ENCODE measurements at regions not wholly inside any gene's neighbourhood (a gene's known extent, or its start where the extent isn't known, plus 50 kb on each side); places are given as distances from the start of the nearest gene placed in this dataset.

DNA sequence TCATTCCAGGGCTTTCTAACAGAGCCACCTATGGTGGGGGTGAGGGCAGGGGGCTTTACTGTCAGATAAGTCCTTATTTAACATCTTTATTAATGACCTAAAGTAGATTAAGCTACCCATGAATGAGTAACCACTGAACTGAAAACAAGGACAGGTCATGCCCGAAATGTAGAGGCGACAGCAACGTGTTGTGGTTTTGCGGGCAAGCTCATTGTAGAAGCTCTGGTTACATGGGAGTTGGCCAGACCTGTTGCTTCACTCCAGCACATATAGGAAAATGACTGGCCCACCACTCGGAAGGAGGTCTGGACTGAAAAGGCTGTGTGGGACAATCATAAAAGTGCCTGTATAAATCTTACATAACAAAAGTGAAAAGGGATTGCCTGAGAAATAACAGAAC is 109.6 kb upstream of the NDP start:
- Histone ChIP-seq H3K9me3 (ENCODE audit: low read length) (no peaks in the 10 kb centered on the region), H3K36me3 (ENCODE audit: low read depth, low read length) (no peaks in the 10 kb centered on the region), H3F3A (ENCODE audit: low read length, unreplicated experiment) (no peaks in the 10 kb centered on the region), H3K4me3 (ENCODE audit: low read length) (no peak overlapping the region), H3K9me2 (replicated peaks; ENCODE audit: low read length) (no peaks in the 10 kb centered on the region), H3K4me1 (ENCODE audit: insufficient read depth, low read length) (peaks cover 5% of the 10 kb centered on the region; the same call in 1 of the 2 replicates), H2AFZ (ENCODE audit: low read length) (no peak overlapping the region), H3K79me2 (ENCODE audit: low read length) (no peaks in the 10 kb centered on the region), H3K27ac (ENCODE audit: low read length) (no peak overlapping the region), H3K27me3 (ENCODE audit: low read length) (no peaks in the 10 kb centered on the region), H3K9ac (ENCODE audit: low read length) (no peak overlapping the region), H4K20me1 (ENCODE audit: low read length) (no peaks in the 10 kb centered on the region), H3K4me2 (ENCODE audit: low read length) (no peak overlapping the region)
- ChIA-PET POLR2A (ENCODE audit: unreplicated experiment) (interaction anchor here (0.6 kb wide), 1 partner anchor 117 kb away, joined by 3 read pairs; no protein-coding TSS in a partner anchor), CTCF (no interaction called here)
- no peak for DNase-seq
- TF ChIP-seq EZH2phosphoT487 (IDR thresholded peaks at IDR 0.05; ENCODE audit: borderline replicate concordance, low read length), result no peak
- TF ChIP-seq CTCF (conservative IDR thresholded peaks at IDR 0.05; ENCODE audit: low read depth, low read length), result no peak
- TF ChIP-seq EZH2 (IDR thresholded peaks at IDR 0.05; ENCODE audit: low read length, unreplicated experiment), result no peak
- no peak for ATAC-seq
- no TSS peak for BruUV-seq (replicated peaks)
- intact Hi-C loops (cut with micrococcal nuclease), result no loop called here

DNA sequence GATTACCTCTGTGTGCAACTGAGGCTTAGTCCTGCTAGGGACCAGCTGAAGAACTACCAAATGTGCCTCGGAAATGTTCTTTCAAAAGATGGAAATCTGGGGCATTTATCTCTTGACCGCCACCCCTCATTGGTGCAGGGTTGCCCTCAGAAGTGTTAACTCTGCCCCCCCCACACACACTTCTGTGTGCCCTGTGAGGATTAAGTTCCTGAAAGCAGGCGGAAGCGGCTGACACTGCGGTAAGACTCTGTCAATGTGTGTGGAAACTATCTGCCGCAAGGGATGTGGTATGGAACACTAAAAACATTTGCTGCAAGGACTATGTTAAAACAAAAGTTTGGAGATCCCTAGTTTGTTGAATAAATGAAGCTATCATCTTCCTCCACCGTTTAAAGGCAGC is 106.9 kb upstream of the NDP start:
- CTCF ChIA-PET, result no interaction called here
- H3K9ac ChIP-seq (ENCODE audit: low read length), result no peak overlapping the region
- H2AFZ ChIP-seq (ENCODE audit: low read length), result no peak overlapping the region

More for the DNA sequence above, 106.9 kb upstream of the NDP start:
- intact Hi-C loops (cut with micrococcal nuclease), result no loop called here
- no peak for DNase-seq
- no peak for ATAC-seq
- Histone ChIP-seq H3K27ac (ENCODE audit: low read length) (no peak overlapping the region), H3K27me3 (ENCODE audit: low read length) (no peaks in the 10 kb centered on the region), H3K9me3 (ENCODE audit: low read length) (no peaks in the 10 kb centered on the region), H3K4me1 (ENCODE audit: insufficient read depth, low read length) (peaks cover 2% of the 10 kb centered on the region; the same call in 1 of the 2 replicates), H3K4me2 (ENCODE audit: low read length) (no peak overlapping the region), H3K36me3 (ENCODE audit: low read depth, low read length) (no peaks in the 10 kb centered on the region), H4K20me1 (ENCODE audit: low read length) (no peaks in the 10 kb centered on the region), H3F3A (ENCODE audit: low read length, unreplicated experiment) (no peaks in the 10 kb centered on the region), H3K79me2 (ENCODE audit: low read length) (no peaks in the 10 kb centered on the region), H3K4me3 (ENCODE audit: low read length) (no peak overlapping the region), H3K9me2 (replicated peaks; ENCODE audit: low read length) (no peaks in the 10 kb centered on the region)
- TF ChIP-seq CTCF (conservative IDR thresholded peaks at IDR 0.05; ENCODE audit: low read depth, low read length), result no peak
- TF ChIP-seq EZH2phosphoT487 (IDR thresholded peaks at IDR 0.05; ENCODE audit: borderline replicate concordance, low read length), result no peak
- no peak for TF ChIP-seq EZH2 (IDR thresholded peaks at IDR 0.05; ENCODE audit: low read length, unreplicated experiment)
- POLR2A ChIA-PET (ENCODE audit: unreplicated experiment), result no interaction called here
- BruUV-seq (replicated peaks), result no TSS peak
